Trophoblast cell (in vitro differentiated cells and primary cell): ENCODE measurements at regions not wholly inside any gene's neighbourhood (a gene's known extent, or its start where the extent isn't known, plus 50 kb on each side); places are given as distances from the start of the nearest gene placed in this dataset.

ENCODE experiments used
- DNase-seq, 2 donors: peaks; one replicate each; pipeline ENCODE4 v3.0.0-alpha.2; 2016
- H2AFZ ChIP-seq: 2 replicates; pipeline ENCODE4 v1.6.1; 2013; ENCODE audit warnings: low read length, moderate library complexity, mild to moderate bottlenecking; ENCODE audit not compliant: insufficient read depth, poor library complexity
- H2AK5ac ChIP-seq: 2 replicates; pipeline ENCODE4 v1.6.1; 2013; ENCODE audit warnings: mild to moderate bottlenecking, low read length
- H2BK120ac ChIP-seq: 2 replicates; pipeline ENCODE4 v1.6.1; 2013; ENCODE audit warnings: low read length, mild to moderate bottlenecking, moderate library complexity; ENCODE audit not compliant: insufficient read depth, poor library complexity
- H2BK12ac ChIP-seq: 2 replicates; pipeline ENCODE4 v1.6.1; 2013; ENCODE audit warnings: mild to moderate bottlenecking, low read length, moderate library complexity
- H2BK5ac ChIP-seq: 2 replicates; pipeline ENCODE4 v1.6.1; 2013; ENCODE audit warnings: low read length, low read depth, moderate library complexity, mild to moderate bottlenecking; ENCODE audit not compliant: poor library complexity
- H3K14ac ChIP-seq: 2 replicates; pipeline ENCODE4 v1.6.1; 2013; ENCODE audit warnings: mild to moderate bottlenecking, low read length
- H3K18ac ChIP-seq: 2 replicates; pipeline ENCODE4 v1.6.1; 2013; ENCODE audit warnings: mild to moderate bottlenecking, low read length
- H3K23ac ChIP-seq: 2 replicates; pipeline ENCODE4 v1.6.1; 2013; ENCODE audit warnings: low read length
- H3K27ac ChIP-seq: 2 replicates; pipeline ENCODE4 v1.5.1; 2013; ENCODE audit warnings: low read depth, mild to moderate bottlenecking, inconsistent platforms, low read length, moderate library complexity
- H3K27me3 ChIP-seq: 2 replicates; pipeline ENCODE4 v1.6.1; 2013; ENCODE audit warnings: inconsistent platforms, mild to moderate bottlenecking, low read length, moderate library complexity; ENCODE audit not compliant: insufficient read depth
- H3K36me3 ChIP-seq, 2 experiments: 1 replicate in 1 of 2; 2 replicates in 1 of 2; pipeline ENCODE4 v1.6.1; 2013; ENCODE audit warnings: low read length in 2 of 2, mild to moderate bottlenecking in 2 of 2, moderate library complexity in 1 of 2; ENCODE audit not compliant: insufficient read depth in 2 of 2, control insufficient read depth in 1 of 2
- H3K4ac ChIP-seq: 2 replicates; pipeline ENCODE4 v1.6.1; 2013; ENCODE audit warnings: low read depth, mild to moderate bottlenecking, low read length, moderate library complexity
- H3K4me1 ChIP-seq, 2 experiments: 1 replicate in 1 of 2; 2 replicates in 1 of 2; pipeline ENCODE4 v1.6.1; 2013; ENCODE audit warnings: low read length in 2 of 2, mild to moderate bottlenecking in 2 of 2, moderate library complexity in 1 of 2; ENCODE audit not compliant: insufficient read depth in 2 of 2, control insufficient read depth in 1 of 2
- H3K4me2 ChIP-seq: 2 replicates; pipeline ENCODE4 v1.6.1; 2013; ENCODE audit warnings: inconsistent platforms, mild to moderate bottlenecking, low read length, moderate library complexity
- H3K4me3 ChIP-seq: 2 replicates; pipeline ENCODE4 v1.5.1; 2013; ENCODE audit warnings: mild to moderate bottlenecking, low read depth, low read length, inconsistent platforms
- H3K79me1 ChIP-seq: one replicate; pipeline ENCODE4 v1.6.1; 2013; ENCODE audit warnings: low read length
- H3K79me2 ChIP-seq: 2 replicates; pipeline ENCODE4 v1.6.1; 2013; ENCODE audit warnings: low read length, mild to moderate bottlenecking; ENCODE audit not compliant: control insufficient read depth, insufficient read depth, poor library complexity
- H3K9ac ChIP-seq: 2 replicates; pipeline ENCODE4 v1.6.1; 2013; ENCODE audit warnings: mild to moderate bottlenecking, low read length
- H3K9me3 ChIP-seq: 2 replicates; pipeline ENCODE4 v1.6.1; 2013; ENCODE audit warnings: low read depth, mild to moderate bottlenecking, control low read depth, inconsistent platforms, low read length; ENCODE audit not compliant: insufficient read depth
- H4K12ac ChIP-seq: 2 replicates; pipeline ENCODE4 v1.6.1; 2013; ENCODE audit warnings: low read depth, mild to moderate bottlenecking, low read length, moderate library complexity
- H4K8ac ChIP-seq: 2 replicates; pipeline ENCODE4 v1.6.1; 2013; ENCODE audit warnings: low read depth, mild to moderate bottlenecking, low read length, moderate library complexity
- H4K91ac ChIP-seq: one replicate; pipeline ENCODE4 v1.6.1; 2013; ENCODE audit warnings: low read depth, mild to moderate bottlenecking, low read length, moderate library complexity
- WGBS: extraction: QIAGEN DNeasy Blood & Tissue Kit; methylation state at CpG from one replicate; pipeline ENCODE4 v1.1.7; 2013; ENCODE audit warnings: missing lambda C conversion rate; ENCODE audit not compliant: insufficient read length, insufficient coverage; ENCODE audit errors: extremely low coverage; 5-methylcytosine and 5-hydroxymethylcytosine counted together

DNA sequence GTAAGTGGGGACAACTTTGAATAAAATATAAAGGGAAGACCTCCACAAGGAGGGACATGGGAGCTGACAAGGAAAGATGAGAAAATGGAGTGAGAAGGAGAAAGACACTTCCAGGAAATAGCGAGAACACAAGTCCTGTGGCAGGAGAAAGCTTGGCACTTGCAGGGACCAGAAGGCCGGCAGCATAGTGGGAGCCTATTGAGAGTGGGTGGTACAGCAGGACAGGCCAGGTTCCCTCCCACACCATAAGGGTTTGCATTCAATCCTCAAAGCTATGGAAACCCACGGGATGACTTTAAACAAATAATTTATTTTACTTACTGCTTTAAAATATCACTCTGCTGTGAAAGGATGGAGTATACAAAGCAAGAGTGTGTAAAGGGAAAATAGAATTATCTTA, 173.2 kb upstream of the ELL2 start:
- Histone ChIP-seq H4K8ac (no peak overlapping the region), H3K27ac (no peak overlapping the region), H2BK12ac (no peak overlapping the region), H3K23ac (no peak overlapping the region), H3K79me1 (no peaks in the 10 kb centered on the region), H3K36me3 (no peaks in the 10 kb centered on the region), H3K14ac (no peak overlapping the region), H3K27me3 (no peaks in the 10 kb centered on the region), H3K4me3 (no peak overlapping the region), H3K4me1 (no peaks in the 10 kb centered on the region), H2AFZ (no peak overlapping the region), H2BK5ac (no peak overlapping the region), H3K4ac (no peak overlapping the region), H3K79me2 (no peaks in the 10 kb centered on the region), H2AK5ac (no peak overlapping the region), H3K9ac (no peak overlapping the region), H4K91ac (no peak overlapping the region), H3K18ac (no peak overlapping the region), H2BK120ac (no peak overlapping the region), H3K4me2 (no peak overlapping the region), H4K12ac (no peak overlapping the region), H3K9me3 (no peaks in the 10 kb centered on the region)
- DNase-seq: no peak
- no CpG with 5 or more reads among the region's 3 CpGs for WGBS

DNA sequence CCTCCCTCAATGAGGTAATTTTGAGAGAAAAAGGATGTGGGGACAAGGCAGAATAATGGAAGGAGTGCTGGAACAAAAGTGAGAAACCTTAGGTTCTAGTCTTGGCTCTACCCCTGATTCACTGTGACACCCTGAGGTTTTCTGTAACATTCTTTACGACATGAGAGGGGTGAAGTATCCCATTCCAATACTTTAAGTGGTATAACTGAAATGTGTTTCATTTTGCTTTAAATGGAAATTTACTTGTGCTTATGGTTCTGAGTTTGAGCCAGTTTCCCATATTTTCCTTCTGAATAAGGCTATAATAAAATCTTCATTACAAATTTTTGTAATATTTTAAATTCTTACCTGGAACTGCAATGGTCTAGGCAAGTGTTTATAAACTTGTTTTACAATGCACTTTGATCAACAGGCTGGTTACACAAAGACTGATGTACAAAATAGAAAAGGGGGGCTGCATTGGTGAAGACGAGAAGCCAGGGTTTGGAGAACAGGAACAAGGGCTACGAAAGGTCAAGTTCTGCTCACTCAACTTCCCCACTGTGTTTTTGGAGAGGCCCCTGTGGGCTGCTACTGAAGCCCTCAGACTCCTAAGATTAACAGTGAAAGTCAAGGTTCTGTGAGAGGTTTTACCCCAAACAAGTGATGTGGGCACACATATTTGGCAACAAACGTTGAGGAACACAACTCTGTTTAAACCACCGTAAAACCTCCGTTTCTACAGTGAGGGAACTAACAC, 171.9 kb upstream of the ELL2 start:
- no peak overlapping the region for H4K91ac ChIP-seq
- H3K27ac ChIP-seq: no peak overlapping the region
- no peak overlapping the region for H3K14ac ChIP-seq
- no peak overlapping the region for H4K12ac ChIP-seq
- H3K9me3 ChIP-seq: no peaks in the 10 kb centered on the region
- no peak overlapping the region for H2AFZ ChIP-seq
- H3K4me3 ChIP-seq: no peak overlapping the region
- H3K4me1 ChIP-seq: no peaks in the 10 kb centered on the region
- H3K4me2 ChIP-seq: no peak overlapping the region
- H2AK5ac ChIP-seq: no peak overlapping the region
- H2BK120ac ChIP-seq: no peak overlapping the region
- no peak overlapping the region for H2BK12ac ChIP-seq
- no peak overlapping the region for H2BK5ac ChIP-seq
- H3K4ac ChIP-seq: no peak overlapping the region
- H3K79me1 ChIP-seq: no peaks in the 10 kb centered on the region
- H3K18ac ChIP-seq: no peak overlapping the region
- no peaks in the 10 kb centered on the region for H3K36me3 ChIP-seq
- DNase-seq: no peak
- no peak overlapping the region for H4K8ac ChIP-seq
- H3K23ac ChIP-seq: no peak overlapping the region
- no peaks in the 10 kb centered on the region for H3K27me3 ChIP-seq
- no peak overlapping the region for H3K9ac ChIP-seq
- no CpG with 5 or more reads among the region's 6 CpGs for WGBS
- H3K79me2 ChIP-seq: no peaks in the 10 kb centered on the region

DNA sequence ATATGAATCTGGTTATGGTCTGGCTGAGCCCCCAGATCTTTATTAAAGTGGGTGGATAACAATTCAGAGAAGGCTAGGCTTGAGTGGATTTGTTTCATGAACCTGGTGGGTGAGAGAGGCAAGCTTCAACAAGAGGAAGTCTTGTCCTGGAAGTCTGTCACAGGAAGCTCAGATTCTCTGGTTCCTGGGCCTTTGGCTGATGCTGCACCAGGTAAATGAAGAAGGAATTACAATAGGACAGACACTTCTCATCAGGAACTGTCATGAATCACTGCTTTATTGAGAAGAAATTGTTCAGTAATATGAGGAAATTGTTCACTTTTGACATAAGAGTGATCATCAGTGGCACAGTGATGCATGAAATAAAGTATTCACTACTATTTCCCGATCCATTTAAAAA, 167.6 kb upstream of the ELL2 start:
- Histone ChIP-seq H4K91ac (no peak overlapping the region), H2BK120ac (no peak overlapping the region), H3K9me3 (no peaks in the 10 kb centered on the region), H2BK5ac (no peak overlapping the region), H3K23ac (no peak overlapping the region), H3K4me2 (no peak overlapping the region), H3K79me2 (no peaks in the 10 kb centered on the region), H2AK5ac (no peak overlapping the region), H3K14ac (no peak overlapping the region), H3K27me3 (no peaks in the 10 kb centered on the region), H2AFZ (no peak overlapping the region), H3K18ac (no peak overlapping the region), H3K9ac (no peak overlapping the region), H3K27ac (no peak overlapping the region), H3K4me1 (no peaks in the 10 kb centered on the region), H3K36me3 (no peaks in the 10 kb centered on the region), H3K4me3 (no peak overlapping the region), H2BK12ac (no peak overlapping the region), H3K79me1 (no peaks in the 10 kb centered on the region), H4K12ac (no peak overlapping the region), H4K8ac (no peak overlapping the region), H3K4ac (no peak overlapping the region)
- DNase-seq: no peak
- no CpG with 5 or more reads among the region's 1 CpG for WGBS

DNA sequence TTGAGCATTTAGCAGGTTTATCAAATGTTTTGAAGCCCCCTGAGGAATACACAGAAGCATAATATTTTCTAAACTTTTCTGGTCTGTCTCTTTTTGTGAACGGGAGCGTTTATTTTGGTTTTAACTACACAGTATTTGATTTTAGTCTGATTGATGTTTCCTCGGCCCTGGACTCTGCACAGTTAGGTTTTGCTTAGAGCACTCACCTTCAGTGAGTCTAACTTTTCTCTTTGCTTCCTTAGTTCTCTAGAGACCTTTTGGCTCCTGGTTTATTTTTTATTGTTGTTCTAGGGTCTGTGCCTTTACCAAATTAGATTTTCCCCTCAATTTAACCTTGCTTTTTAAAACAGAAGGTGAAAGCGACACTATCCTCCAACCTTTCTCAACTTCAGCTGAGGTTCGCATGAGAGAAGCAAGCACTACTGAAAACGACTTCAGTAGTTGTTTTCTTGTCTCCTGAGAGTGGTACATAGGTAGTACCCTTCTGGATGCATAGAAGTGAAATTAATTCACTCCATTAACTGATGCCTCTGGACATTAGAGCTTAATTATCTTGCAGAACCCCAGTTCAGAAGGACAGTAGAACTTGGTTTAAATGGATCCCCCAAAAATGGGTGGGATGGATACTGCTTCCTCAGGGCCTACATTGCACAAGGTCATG, 166.7 kb upstream of the ELL2 start:
- Histone ChIP-seq H2AFZ (no peak overlapping the region), H2BK120ac (no peak overlapping the region), H3K4me1 (no peaks in the 10 kb centered on the region), H2BK12ac (no peak overlapping the region), H3K9me3 (no peaks in the 10 kb centered on the region), H4K8ac (no peak overlapping the region), H3K27me3 (no peaks in the 10 kb centered on the region), H3K18ac (no peak overlapping the region), H4K91ac (no peak overlapping the region), H4K12ac (no peak overlapping the region), H3K23ac (no peak overlapping the region), H3K9ac (no peak overlapping the region), H3K79me1 (no peaks in the 10 kb centered on the region), H3K14ac (no peak overlapping the region), H3K4ac (no peak overlapping the region), H3K79me2 (no peaks in the 10 kb centered on the region), H3K4me2 (no peak overlapping the region), H3K4me3 (no peak overlapping the region), H3K36me3 (no peaks in the 10 kb centered on the region), H2AK5ac (no peak overlapping the region), H2BK5ac (no peak overlapping the region), H3K27ac (no peak overlapping the region)
- no peak for DNase-seq
- WGBS: no CpG with 5 or more reads among the region's 6 CpGs
